Astrocyte (in vitro differentiated cells and primary cell): ENCODE measurements at regions not wholly inside any gene's neighbourhood (a gene's known extent, or its start where the extent isn't known, plus 50 kb on each side); places are given as distances from the start of the nearest gene placed in this dataset.

Source experiments
- DNase-seq: peaks from one replicate; pipeline ENCODE4 v3.0.0-alpha.2; 2010; ENCODE audit warnings: low read depth
- FAIRE-seq: peaks from 2 replicates; lab custom pipeline; 2011; peaks lifted over from hg19 to GRCh38; lab: Jason Lieb, UNC
- H2AFZ ChIP-seq: 2 replicates; pipeline ENCODE4 v1.6.0; 2012; ENCODE audit warnings: low read depth, low read length, inconsistent platforms
- H3K27ac ChIP-seq: 2 replicates; pipeline ENCODE4 v1.5.1; 2011; ENCODE audit warnings: low read depth, low read length, inconsistent platforms
- H3K27me3 ChIP-seq: 2 replicates; pipeline ENCODE4 v1.6.0; 2011; ENCODE audit warnings: low read length, inconsistent platforms; ENCODE audit not compliant: insufficient read depth
- H3K36me3 ChIP-seq: 2 replicates; pipeline ENCODE4 v1.5.1; 2011; ENCODE audit warnings: low read length, inconsistent platforms; ENCODE audit not compliant: insufficient read depth
- H3K4me1 ChIP-seq: 2 replicates; pipeline ENCODE4 v1.5.1; 2011; ENCODE audit warnings: low read length, inconsistent platforms; ENCODE audit not compliant: insufficient read depth
- H3K4me2 ChIP-seq: 2 replicates; pipeline ENCODE4 v1.6.0; 2012; ENCODE audit warnings: low read length, inconsistent platforms
- H3K4me3 ChIP-seq: 2 replicates; pipeline ENCODE4 v1.5.1; 2011; ENCODE audit warnings: low read depth, mild to moderate bottlenecking, low read length, inconsistent platforms; ENCODE audit not compliant: insufficient read depth
- H3K79me2 ChIP-seq: 2 replicates; pipeline ENCODE4 v1.6.0; 2012; ENCODE audit warnings: mild to moderate bottlenecking, low read length, inconsistent platforms; ENCODE audit not compliant: insufficient read depth
- H3K9ac ChIP-seq: 2 replicates; pipeline ENCODE4 v1.6.0; 2012; ENCODE audit warnings: mild to moderate bottlenecking, low read length, inconsistent platforms
- H3K9me3 ChIP-seq: 2 replicates; pipeline ENCODE4 v1.5.1; 2012; ENCODE audit warnings: low read depth, mild to moderate bottlenecking, low read length, inconsistent platforms; ENCODE audit not compliant: insufficient read depth
- H4K20me1 ChIP-seq: 2 replicates; pipeline ENCODE4 v1.6.0; 2012; ENCODE audit warnings: low read length, inconsistent platforms; ENCODE audit not compliant: insufficient read depth
- H3K27ac Mint-ChIP-seq: one replicate; pipeline ENCODE4 v1.8.0; 2021; ENCODE audit warnings: mild to moderate bottlenecking, mixed read lengths; ENCODE audit not compliant: unreplicated experiment
- H3K27me3 Mint-ChIP-seq: one replicate; pipeline ENCODE4 v1.8.0; 2021; ENCODE audit warnings: low read depth, mixed read lengths; ENCODE audit not compliant: unreplicated experiment
- H3K36me3 Mint-ChIP-seq: one replicate; pipeline ENCODE4 v1.8.0; 2021; ENCODE audit warnings: low read depth, mixed read lengths; ENCODE audit not compliant: unreplicated experiment
- H3K4me1 Mint-ChIP-seq: one replicate; pipeline ENCODE4 v1.8.0; 2021; ENCODE audit warnings: low read depth, mixed read lengths; ENCODE audit not compliant: unreplicated experiment
- H3K4me3 Mint-ChIP-seq: one replicate; pipeline ENCODE4 v1.8.0; 2021; ENCODE audit warnings: mild to moderate bottlenecking, moderate library complexity, mixed read lengths; ENCODE audit not compliant: unreplicated experiment
- H3K9me3 Mint-ChIP-seq: one replicate; pipeline ENCODE4 v1.8.0; 2021; ENCODE audit warnings: mild to moderate bottlenecking, mixed read lengths; ENCODE audit not compliant: unreplicated experiment
- CTCF ChIP-seq: IDR thresholded peaks from 2 replicates; pipeline ENCODE4 v1.5.1; 2011; ENCODE audit warnings: low read depth, mild to moderate bottlenecking, inconsistent platforms, low read length, moderate library complexity; ENCODE audit not compliant: insufficient read depth
- EZH2 ChIP-seq: IDR thresholded peaks from 2 replicates; pipeline ENCODE4 v1.6.1; 2012; ENCODE audit warnings: mild to moderate bottlenecking, low read length, inconsistent platforms; ENCODE audit not compliant: insufficient read depth

- Histone ChIP-seq H3K9me3 (no peaks in the 10 kb centered on the region), H3K79me2 (no peaks in the 10 kb centered on the region), H3K4me3 (no peak overlapping the region), H4K20me1 (no peaks in the 10 kb centered on the region), H3K4me2 (no peak overlapping the region), H3K27ac (no peak overlapping the region), H3K9ac (no peak overlapping the region), H3K27me3 (no peaks in the 10 kb centered on the region), H3K36me3 (no peaks in the 10 kb centered on the region), H2AFZ (peak overlapping the region; percentile 2), H3K4me1 (peaks cover 17% of the 10 kb centered on the region)
- TF ChIP-seq EZH2 (no peak), CTCF (no peak)
- FAIRE-seq (no peak), DNase-seq (no peak)
- H3K27me3 Mint-ChIP-seq, result no peaks in the 10 kb centered on the region
- H3K4me3 Mint-ChIP-seq, result no peak overlapping the region
- no peaks in the 10 kb centered on the region for H3K9me3 Mint-ChIP-seq
- H3K27ac Mint-ChIP-seq, result no peak overlapping the region
- H3K36me3 Mint-ChIP-seq, result no peaks in the 10 kb centered on the region
- H3K4me1 Mint-ChIP-seq, result peaks cover 21% of the 10 kb centered on the region
Observed at GRCh38 chr20:53769041-53769440, 175.4 kb upstream of the ZNF217 start.

- H3K9me3 ChIP-seq, result no peaks in the 10 kb centered on the region
- H3K79me2 ChIP-seq, result no peaks in the 10 kb centered on the region
- Mint-ChIP-seq H3K4me3 (no peak overlapping the region), H3K9me3 (no peaks in the 10 kb centered on the region), H3K36me3 (no peaks in the 10 kb centered on the region), H3K27ac (no peak overlapping the region), H3K4me1 (peaks cover 15% of the 10 kb centered on the region), H3K27me3 (no peaks in the 10 kb centered on the region)
- DNase-seq (no peak), FAIRE-seq (no peak)
- peaks cover 14% of the 10 kb centered on the region for H3K4me1 ChIP-seq
- H2AFZ ChIP-seq, result no peak overlapping the region
- H3K27ac ChIP-seq, result no peak overlapping the region
- H3K27me3 ChIP-seq, result no peaks in the 10 kb centered on the region
- no peak overlapping the region for H3K9ac ChIP-seq
- TF ChIP-seq EZH2 (no peak), CTCF (no peak)
- H3K4me3 ChIP-seq, result no peak overlapping the region
- no peaks in the 10 kb centered on the region for H4K20me1 ChIP-seq
- no peaks in the 10 kb centered on the region for H3K36me3 ChIP-seq
- no peak overlapping the region for H3K4me2 ChIP-seq
Observed at GRCh38 chr20:53768329-53768728, 174.7 kb upstream of the ZNF217 start.

DNA sequence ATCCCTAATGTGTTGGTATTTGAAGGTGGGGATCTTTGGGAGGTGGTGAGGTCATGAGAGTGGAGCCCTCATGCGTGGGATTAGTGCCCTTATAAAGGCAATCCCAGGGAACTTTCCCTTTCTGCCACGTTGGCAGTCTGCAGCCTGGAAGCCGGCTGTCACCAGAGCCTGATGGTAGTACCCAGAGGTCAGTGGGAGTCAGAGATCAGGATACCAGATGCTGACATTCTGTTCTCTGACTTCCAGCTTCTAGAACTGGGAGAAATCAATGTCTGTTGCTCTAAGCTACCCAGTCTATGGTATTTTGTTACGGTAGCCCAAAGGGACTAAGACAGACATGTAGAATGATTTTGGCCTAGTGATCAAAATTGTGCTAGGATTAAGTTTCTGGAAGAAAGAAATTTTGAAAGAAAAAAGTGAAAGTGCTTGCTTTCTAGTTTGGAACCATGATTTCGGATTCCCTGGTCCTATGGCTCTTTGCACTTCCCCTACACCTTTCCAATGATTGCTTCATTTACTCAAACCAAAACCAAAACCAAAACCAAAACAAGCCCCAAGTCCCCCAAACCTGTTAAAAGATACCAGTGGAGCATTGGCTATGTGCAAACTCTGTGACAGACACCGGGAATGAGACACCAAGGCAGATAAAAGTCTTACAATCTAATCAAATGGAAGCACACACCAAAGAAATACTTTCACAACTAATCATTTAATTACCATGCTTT, 173.7 kb upstream of the ZNF217 start:
- Histone ChIP-seq H3K4me2 (no peak overlapping the region), H3K36me3 (no peaks in the 10 kb centered on the region), H3K4me3 (no peak overlapping the region), H3K27me3 (no peaks in the 10 kb centered on the region), H3K79me2 (no peaks in the 10 kb centered on the region), H3K9me3 (no peaks in the 10 kb centered on the region), H4K20me1 (no peaks in the 10 kb centered on the region), H2AFZ (no peak overlapping the region), H3K4me1 (peaks cover 6% of the 10 kb centered on the region), H3K9ac (no peak overlapping the region), H3K27ac (no peak overlapping the region)
- Mint-ChIP-seq H3K4me1 (peaks cover 9% of the 10 kb centered on the region), H3K27me3 (no peaks in the 10 kb centered on the region), H3K9me3 (no peaks in the 10 kb centered on the region), H3K4me3 (no peak overlapping the region), H3K27ac (peak overlapping the region; percentile 67), H3K36me3 (no peaks in the 10 kb centered on the region)
- FAIRE-seq, result no peak
- DNase-seq, result no peak
- TF ChIP-seq EZH2 (no peak), CTCF (no peak)
